ENCODE measurements at regions not wholly inside any gene's neighbourhood (a gene's known extent, or its start where the extent isn't known, plus 50 kb on each side); places are given as distances from the start of the nearest gene placed in this dataset.

DNA sequence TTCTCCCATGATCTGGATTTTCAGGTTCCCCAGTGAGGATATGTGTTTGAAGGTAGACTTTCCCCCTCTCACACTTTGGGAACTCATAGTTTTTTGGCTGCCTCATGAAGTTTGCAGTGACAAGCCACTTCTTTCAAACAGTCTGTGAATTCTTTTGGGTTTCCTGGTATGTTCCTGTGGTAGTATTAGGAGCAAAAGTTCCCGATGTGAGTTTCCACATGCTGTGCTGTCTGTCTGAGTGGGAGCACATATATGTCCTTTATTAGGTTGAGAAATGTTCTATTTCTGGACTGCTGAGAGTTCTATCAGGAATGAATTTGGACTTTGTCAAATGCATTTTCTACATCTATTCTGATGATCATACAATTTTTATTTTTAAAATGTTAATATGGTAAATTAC lies 273.2 kb upstream of the TARS1 start:
- no peaks in the 10 kb centered on the region for H3K36me3 ChIP-seq
- H3K9me3 ChIP-seq: peaks cover 2 to 18% (median 6%) of the 10 kb centered on the region in 4 donors
- intact Hi-C loops (cut with DNase I; ENCODE audit: low total_unique reads): no loop called here
- TF ChIP-seq EP300 (IDR thresholded peaks at IDR 0.05): no peak
- TF ChIP-seq, protein P1, sequence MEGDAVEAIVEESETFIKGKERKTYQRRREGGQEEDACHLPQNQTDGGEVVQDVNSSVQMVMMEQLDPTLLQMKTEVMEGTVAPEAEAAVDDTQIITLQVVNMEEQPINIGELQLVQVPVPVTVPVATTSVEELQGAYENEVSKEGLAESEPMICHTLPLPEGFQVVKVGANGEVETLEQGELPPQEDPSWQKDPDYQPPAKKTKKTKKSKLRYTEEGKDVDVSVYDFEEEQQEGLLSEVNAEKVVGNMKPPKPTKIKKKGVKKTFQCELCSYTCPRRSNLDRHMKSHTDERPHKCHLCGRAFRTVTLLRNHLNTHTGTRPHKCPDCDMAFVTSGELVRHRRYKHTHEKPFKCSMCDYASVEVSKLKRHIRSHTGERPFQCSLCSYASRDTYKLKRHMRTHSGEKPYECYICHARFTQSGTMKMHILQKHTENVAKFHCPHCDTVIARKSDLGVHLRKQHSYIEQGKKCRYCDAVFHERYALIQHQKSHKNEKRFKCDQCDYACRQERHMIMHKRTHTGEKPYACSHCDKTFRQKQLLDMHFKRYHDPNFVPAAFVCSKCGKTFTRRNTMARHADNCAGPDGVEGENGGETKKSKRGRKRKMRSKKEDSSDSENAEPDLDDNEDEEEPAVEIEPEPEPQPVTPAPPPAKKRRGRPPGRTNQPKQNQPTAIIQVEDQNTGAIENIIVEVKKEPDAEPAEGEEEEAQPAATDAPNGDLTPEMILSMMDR (IDR thresholded peaks at IDR 0.05): no peak
- TF ChIP-seq POLR2AphosphoS5 (IDR thresholded peaks at IDR 0.05): no peak
- TF ChIP-seq POLR2A (IDR thresholded peaks at IDR 0.05): no peak
- DNase-seq: no peak
- no peak overlapping the region for H3K4me3 ChIP-seq
- H3K27me3 ChIP-seq: no peaks in the 10 kb centered on the region
- no peak overlapping the region for H3K27ac ChIP-seq
- WGBS, 5 donors: 68 to 90% (median 87%) methylated on average over 1 of the region's 1 CpG
- no peaks in the 10 kb centered on the region for H3K4me1 ChIP-seq

GRCh38 chr5:33170411-33170810 lies 270.4 kb upstream of the TARS1 start:
- Histone ChIP-seq H3K27ac (no peak overlapping the region), H3K36me3 (no peaks in the 10 kb centered on the region), H3K4me1 (no peaks in the 10 kb centered on the region), H3K4me3 (no peak overlapping the region), H3K9me3 (peaks cover 2 to 18% (median 6%) of the 10 kb centered on the region in 4 donors), H3K27me3 (no peaks in the 10 kb centered on the region)
- intact Hi-C loops (cut with DNase I; ENCODE audit: low total_unique reads): no loop called here
- no peak for DNase-seq
- no peak for TF ChIP-seq POLR2A (IDR thresholded peaks at IDR 0.05)
- no peak for TF ChIP-seq POLR2AphosphoS5 (IDR thresholded peaks at IDR 0.05)
- TF ChIP-seq, protein P1 (IDR thresholded peaks at IDR 0.05): no peak
- TF ChIP-seq EP300 (IDR thresholded peaks at IDR 0.05): no peak
- WGBS, 5 donors: 41 to 96% (median 83%) methylated on average over 1 of the region's 1 CpG

DNA sequence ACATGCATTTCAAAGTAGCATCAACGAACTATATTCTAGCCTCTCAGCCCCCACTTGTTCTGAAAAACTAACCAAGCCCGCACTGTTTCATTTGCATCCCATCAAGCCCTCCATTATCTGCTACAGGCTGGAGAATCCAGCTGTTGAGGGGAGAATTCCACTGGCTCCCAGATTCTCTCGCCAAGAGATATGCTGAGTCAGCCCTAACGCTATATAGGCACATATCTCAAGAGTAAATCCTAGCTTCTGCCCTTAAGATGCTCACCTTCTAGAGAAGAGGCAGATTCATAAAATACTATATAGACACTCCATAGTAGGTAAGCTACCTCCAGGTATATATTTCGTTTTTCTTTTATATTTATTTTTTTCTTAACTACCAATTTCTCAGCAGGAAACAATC lies 266.4 kb upstream of the TARS1 start:
- H3K36me3 ChIP-seq: no peaks in the 10 kb centered on the region
- H3K27ac ChIP-seq: no peak overlapping the region
- WGBS, 5 donors: 77 to 87% (median 84%) methylated on average over 5 of the region's 5 CpGs
- H3K4me1 ChIP-seq: no peaks in the 10 kb centered on the region
- no peak for DNase-seq
- H3K4me3 ChIP-seq: no peak overlapping the region
- peaks cover 0 to 12% (median 6%) of the 10 kb centered on the region in 4 donors for H3K9me3 ChIP-seq
- intact Hi-C loops (cut with DNase I; ENCODE audit: low total_unique reads): no loop called here
- no peaks in the 10 kb centered on the region for H3K27me3 ChIP-seq
- TF ChIP-seq EP300 (IDR thresholded peaks at IDR 0.05) (no peak), POLR2A (IDR thresholded peaks at IDR 0.05) (no peak), POLR2AphosphoS5 (IDR thresholded peaks at IDR 0.05) (no peak)
- TF ChIP-seq, protein P1 (IDR thresholded peaks at IDR 0.05): no peak

- H3K9me3 ChIP-seq: no peaks in the 10 kb centered on the region
- no peak overlapping the region for H3K27ac ChIP-seq
- H3K4me1 ChIP-seq: peaks cover 0 to 3% (median 0%) of the 10 kb centered on the region in 4 donors
- H3K36me3 ChIP-seq: no peaks in the 10 kb centered on the region
- 80 to 88% (median 84%) methylated on average over 2 of the region's 2 CpGs for WGBS, 5 donors
- DNase-seq: no peak
- intact Hi-C loops (cut with DNase I; ENCODE audit: low total_unique reads): no loop called here
- H3K27me3 ChIP-seq: no peaks in the 10 kb centered on the region
- no peak for TF ChIP-seq POLR2A (IDR thresholded peaks at IDR 0.05)
- no peak for TF ChIP-seq EP300 (IDR thresholded peaks at IDR 0.05)
- no peak for TF ChIP-seq POLR2AphosphoS5 (IDR thresholded peaks at IDR 0.05)
- TF ChIP-seq, protein P1 (IDR thresholded peaks at IDR 0.05): no peak
- no peak overlapping the region for H3K4me3 ChIP-seq
Observed at GRCh38 chr5:33179301-33179700, 261.5 kb upstream of the TARS1 start.

Measured in stomach (tissue), 8 donors.